ENCODE measurements at regions not wholly inside any gene's neighbourhood (a gene's known extent, or its start where the extent isn't known, plus 50 kb on each side); places are given as distances from the start of the nearest gene placed in this dataset.
"Not testable (repeated sequence)": the region's sequence is repeated elsewhere in the genome, so short reads cannot be mapped to it uniquely, and the experiment has no call there.

DNA sequence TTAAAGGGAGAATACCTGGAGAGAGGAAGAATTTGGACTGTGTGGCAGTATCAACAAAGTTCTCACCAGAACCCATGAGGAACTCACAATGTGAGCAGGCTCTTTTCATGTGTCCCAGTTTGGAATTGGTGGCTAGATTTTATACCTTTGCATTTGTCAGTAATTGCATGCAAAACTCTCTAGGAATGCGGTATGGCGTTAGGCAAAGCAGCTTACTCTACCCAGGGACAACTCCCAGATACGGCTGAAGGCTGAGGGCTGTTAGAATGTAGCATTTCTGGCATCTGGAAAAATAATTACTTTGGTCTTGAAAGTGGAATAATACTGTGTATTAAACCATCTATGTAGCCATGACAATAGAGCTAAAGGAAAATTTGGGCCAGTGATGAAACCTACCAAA is 635.5 kb downstream of the SLC16A7 start:
- TF ChIP-seq CTCF (IDR thresholded peaks at IDR 0.05) (no peak), POLR2A (IDR thresholded peaks at IDR 0.05) (no peak)
- Histone ChIP-seq H3K27me3 (no peaks in the 10 kb centered on the region), H3K9me3 (no peaks in the 10 kb centered on the region), H3K36me3 (no peaks in the 10 kb centered on the region), H3K4me3 (no peak overlapping the region), H3K4me1 (no peaks in the 10 kb centered on the region), H3K27ac (no peak overlapping the region)
- WGBS (ENCODE audit: insufficient coverage, low coverage, low lambda C conversion rate, missing lambda C conversion rate) = 54% methylated on average over 3 of the region's 3 CpGs
- DNase-seq (no peak), ATAC-seq (no peak)
- intact Hi-C loops (cut with DNase I) = no loop called here

DNA sequence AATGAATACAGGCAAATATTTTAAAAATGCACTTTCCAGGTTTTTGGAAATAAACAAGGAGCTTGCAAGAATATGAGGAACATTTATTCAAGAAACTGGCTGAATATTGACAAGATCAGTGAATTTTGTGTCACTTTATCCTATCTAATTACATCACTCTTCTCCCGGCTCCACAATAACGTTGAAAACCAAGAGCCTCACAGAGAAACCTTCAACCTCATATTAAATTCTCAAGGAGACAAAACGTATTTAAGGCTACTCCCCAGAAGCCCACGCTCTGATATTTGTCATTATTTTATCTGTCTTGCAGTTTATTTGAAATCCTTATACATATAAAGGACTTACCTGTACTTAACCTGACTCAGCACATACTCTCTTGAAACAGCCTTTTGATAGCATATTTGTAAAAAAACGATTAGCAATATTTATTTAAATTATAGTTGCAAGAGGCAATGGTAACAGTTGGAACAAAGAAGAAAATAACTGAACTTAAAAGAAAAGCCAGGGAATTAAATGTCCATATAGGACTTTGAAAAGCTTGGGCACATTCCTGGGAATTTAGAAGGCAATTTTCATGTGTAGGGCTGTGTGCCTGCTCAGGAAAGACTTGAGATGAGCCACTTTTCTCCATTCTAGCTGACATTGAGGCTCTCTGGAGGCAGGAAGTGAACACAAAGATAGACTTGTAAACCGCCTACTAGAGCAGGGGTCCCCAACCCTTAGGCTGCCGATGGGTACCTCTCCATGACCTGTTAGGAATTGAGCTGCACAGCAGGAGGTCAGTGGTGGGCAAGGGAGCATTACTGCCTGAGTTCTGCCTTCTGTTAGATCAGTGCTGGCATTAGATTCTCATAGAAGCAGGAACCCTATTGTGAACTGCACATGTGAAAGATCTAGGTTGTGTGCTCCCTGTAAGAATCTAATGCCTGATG is 636.4 kb downstream of the SLC16A7 start:
- intact Hi-C loops (cut with DNase I) = no loop called here
- ATAC-seq (no peak), DNase-seq (no peak)
- no peaks in the 10 kb centered on the region for H3K27me3 ChIP-seq
- no peak overlapping the region for H3K27ac ChIP-seq
- H3K36me3 ChIP-seq = no peaks in the 10 kb centered on the region
- H3K4me3 ChIP-seq = no peak overlapping the region
- no peaks in the 10 kb centered on the region for H3K4me1 ChIP-seq
- TF ChIP-seq CTCF (IDR thresholded peaks at IDR 0.05) (no peak), POLR2A (IDR thresholded peaks at IDR 0.05) (no peak)
- WGBS (ENCODE audit: insufficient coverage, low coverage, low lambda C conversion rate, missing lambda C conversion rate) = 51% methylated on average over 5 of the region's 7 CpGs
- H3K9me3 ChIP-seq = no peaks in the 10 kb centered on the region

DNA sequence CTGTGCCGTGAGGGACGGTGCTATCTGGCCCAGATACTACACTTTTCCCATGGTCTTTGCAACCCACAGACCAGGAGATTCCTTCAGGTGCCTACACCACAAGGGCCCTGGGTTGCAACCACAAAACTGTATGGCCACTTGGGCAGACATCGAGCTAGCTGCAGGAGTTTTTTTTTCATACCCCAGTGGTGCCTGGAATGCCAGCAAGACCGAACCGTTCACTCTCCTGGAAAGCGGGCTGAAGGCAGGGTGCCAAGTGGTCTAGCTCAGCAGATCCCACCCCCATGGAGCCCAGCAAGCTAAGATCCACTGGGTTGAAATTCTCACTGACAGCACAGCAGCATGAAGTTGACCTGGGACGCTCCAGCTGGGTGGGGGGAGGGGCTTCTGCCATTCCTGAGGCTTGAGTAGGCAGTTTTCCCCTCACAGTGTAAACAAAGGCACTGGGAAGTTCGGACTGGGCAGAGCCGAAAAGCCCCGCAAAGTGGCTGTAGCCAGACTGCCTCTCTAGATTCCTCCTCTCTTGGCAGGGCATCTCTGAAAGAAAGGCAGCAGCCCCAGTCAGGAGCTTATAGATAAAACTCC is 638.9 kb downstream of the SLC16A7 start:
- WGBS (ENCODE audit: insufficient coverage, low coverage, low lambda C conversion rate, missing lambda C conversion rate) = 84% methylated on average over 6 of the region's 10 CpGs
- H3K27ac ChIP-seq; DNase-seq; H3K4me3 ChIP-seq; H3K4me1 ChIP-seq; H3K27me3 ChIP-seq; H3K36me3 ChIP-seq; ATAC-seq; intact Hi-C loops (cut with DNase I); H3K9me3 ChIP-seq: not testable (repeated sequence)

DNA sequence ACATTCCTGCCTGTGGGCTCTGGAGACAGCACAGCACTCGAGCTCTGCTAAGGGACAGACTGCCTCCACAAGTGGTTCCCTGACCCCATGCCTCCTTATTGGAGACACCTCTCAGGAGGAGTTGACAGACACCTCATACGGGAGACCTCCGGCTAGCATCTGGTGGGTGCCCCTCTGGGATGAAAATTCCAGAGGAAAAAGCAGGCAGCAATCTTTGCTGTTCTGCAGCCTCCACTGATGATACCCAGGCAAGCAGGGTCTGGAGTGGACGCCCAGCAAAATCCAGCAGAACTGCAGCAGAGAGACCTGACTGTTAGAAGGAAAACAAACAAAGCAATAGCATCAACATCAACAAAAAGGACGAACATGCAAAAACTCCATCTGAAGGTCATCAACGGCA is 639.4 kb downstream of the SLC16A7 start:
- H3K36me3 ChIP-seq = no peaks in the 10 kb centered on the region
- WGBS (ENCODE audit: insufficient coverage, low coverage, low lambda C conversion rate, missing lambda C conversion rate) = 45% methylated on average over 3 of the region's 6 CpGs
- H3K4me3 ChIP-seq = no peak overlapping the region
- ATAC-seq = no peak
- no peak overlapping the region for H3K27ac ChIP-seq
- intact Hi-C loops (cut with DNase I) = no loop called here
- TF ChIP-seq CTCF (IDR thresholded peaks at IDR 0.05) (no peak), POLR2A (IDR thresholded peaks at IDR 0.05) (no peak)
- H3K27me3 ChIP-seq = no peaks in the 10 kb centered on the region
- no peaks in the 10 kb centered on the region for H3K9me3 ChIP-seq
- H3K4me1 ChIP-seq = no peaks in the 10 kb centered on the region
- DNase-seq = no peak

DNA sequence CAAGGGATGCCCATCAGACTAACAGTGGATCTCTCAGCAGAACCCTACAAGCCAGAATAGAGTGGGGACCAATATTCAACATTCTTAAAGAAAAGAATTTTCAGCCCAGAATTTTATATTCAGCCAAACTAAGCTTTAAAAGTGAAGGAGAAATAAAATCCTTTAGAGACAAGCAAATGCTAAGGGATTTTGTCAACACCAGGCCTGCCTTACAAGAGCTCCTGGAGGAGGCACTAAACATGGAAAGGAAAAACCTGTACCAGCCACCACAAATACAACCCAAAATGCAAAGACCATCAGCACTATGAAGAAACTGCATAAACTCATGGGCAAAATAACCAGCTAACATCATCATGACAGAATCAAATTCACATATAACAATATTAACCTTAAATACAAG is 640.6 kb downstream of the SLC16A7 start:
- intact Hi-C loops (cut with DNase I); ATAC-seq: not testable (repeated sequence)

More for the DNA sequence above, 640.6 kb downstream of the SLC16A7 start:
- H3K4me1 ChIP-seq, H3K27me3 ChIP-seq, H3K36me3 ChIP-seq, DNase-seq, H3K9me3 ChIP-seq, H3K27ac ChIP-seq, H3K4me3 ChIP-seq: not testable (repeated sequence)

All from right lobe of liver (tissue), 6 donors.